ENCODE measurements at regions not wholly inside any gene's neighbourhood (a gene's known extent, or its start where the extent isn't known, plus 50 kb on each side); places are given as distances from the start of the nearest gene placed in this dataset.

DNA sequence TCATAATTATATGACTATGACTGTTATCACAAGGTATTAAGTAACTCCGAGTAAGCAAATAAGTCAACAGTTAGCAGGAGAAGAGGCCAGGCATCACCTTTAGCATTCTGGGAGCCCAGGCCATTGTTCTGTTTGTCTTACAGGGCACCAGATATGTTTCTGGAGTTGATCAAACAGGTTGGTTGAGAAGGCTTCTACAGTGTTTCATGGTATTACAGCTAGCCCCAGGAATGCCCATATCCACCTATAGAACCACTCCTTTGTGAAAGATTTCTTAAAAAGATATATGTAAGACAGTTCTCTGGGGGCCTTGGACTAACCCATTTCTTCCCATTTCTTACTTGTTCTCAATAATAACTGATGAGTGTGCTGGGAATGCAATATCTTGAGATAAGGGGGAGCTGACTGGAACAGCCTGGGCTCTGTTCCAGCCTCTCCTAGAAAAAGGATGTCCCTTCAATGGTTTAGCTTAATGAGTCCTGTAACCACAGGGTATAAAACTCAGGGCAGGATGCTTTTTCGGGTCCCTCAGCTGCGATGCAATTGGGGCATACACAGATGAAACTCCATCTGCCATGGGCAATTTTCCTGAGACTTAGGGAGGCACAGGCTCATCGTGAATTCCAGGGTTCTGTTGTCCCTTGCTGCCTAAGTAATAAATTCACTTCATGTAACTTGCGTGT, 286.4 kb downstream of the BAMBI start:
- TF ChIP-seq, protein P1, sequence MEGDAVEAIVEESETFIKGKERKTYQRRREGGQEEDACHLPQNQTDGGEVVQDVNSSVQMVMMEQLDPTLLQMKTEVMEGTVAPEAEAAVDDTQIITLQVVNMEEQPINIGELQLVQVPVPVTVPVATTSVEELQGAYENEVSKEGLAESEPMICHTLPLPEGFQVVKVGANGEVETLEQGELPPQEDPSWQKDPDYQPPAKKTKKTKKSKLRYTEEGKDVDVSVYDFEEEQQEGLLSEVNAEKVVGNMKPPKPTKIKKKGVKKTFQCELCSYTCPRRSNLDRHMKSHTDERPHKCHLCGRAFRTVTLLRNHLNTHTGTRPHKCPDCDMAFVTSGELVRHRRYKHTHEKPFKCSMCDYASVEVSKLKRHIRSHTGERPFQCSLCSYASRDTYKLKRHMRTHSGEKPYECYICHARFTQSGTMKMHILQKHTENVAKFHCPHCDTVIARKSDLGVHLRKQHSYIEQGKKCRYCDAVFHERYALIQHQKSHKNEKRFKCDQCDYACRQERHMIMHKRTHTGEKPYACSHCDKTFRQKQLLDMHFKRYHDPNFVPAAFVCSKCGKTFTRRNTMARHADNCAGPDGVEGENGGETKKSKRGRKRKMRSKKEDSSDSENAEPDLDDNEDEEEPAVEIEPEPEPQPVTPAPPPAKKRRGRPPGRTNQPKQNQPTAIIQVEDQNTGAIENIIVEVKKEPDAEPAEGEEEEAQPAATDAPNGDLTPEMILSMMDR (IDR thresholded peaks at IDR 0.05): no peak
- TF ChIP-seq POLR2AphosphoS5 (IDR thresholded peaks at IDR 0.05) (no peak), POLR2A (IDR thresholded peaks at IDR 0.05; ENCODE audit: low read depth) (no peak), EP300 (IDR thresholded peaks at IDR 0.05) (no peak)
